ENCODE measurements at regions not wholly inside any gene's neighbourhood (a gene's known extent, or its start where the extent isn't known, plus 50 kb on each side); places are given as distances from the start of the nearest gene placed in this dataset.

GRCh38 chr16:85187002-85187401 is 74.7 kb upstream of the CIBAR2 start:
- TF ChIP-seq CTCF (IDR thresholded peaks at IDR 0.05) (no peak), POLR2A (IDR thresholded peaks at IDR 0.05) (no peak)

All from thyroid gland (tissue), 4 donors.